ENCODE measurements at regions not wholly inside any gene's neighbourhood (a gene's known extent, or its start where the extent isn't known, plus 50 kb on each side); places are given as distances from the start of the nearest gene placed in this dataset.

GRCh38 chr12:21073129-21073528, 57.9 kb upstream of the SLCO1B1 start:
- no peak for TF ChIP-seq CTCF (conservative IDR thresholded peaks at IDR 0.05; ENCODE audit: low read length)
- no peak for TF ChIP-seq EZH2phosphoT487 (IDR thresholded peaks at IDR 0.05; ENCODE audit: borderline replicate concordance, low read depth, low read length)

Measured in OCI-LY7 (cell line).